SU-DHL-6 (cell line): ENCODE measurements at regions not wholly inside any gene's neighbourhood (a gene's known extent, or its start where the extent isn't known, plus 50 kb on each side); places are given as distances from the start of the nearest gene placed in this dataset.
"Not testable (repeated sequence)": the region's sequence is repeated elsewhere in the genome, so short reads cannot be mapped to it uniquely, and the experiment has no call there.

Source experiments
- H2AFZ ChIP-seq: fragments of 200-600 bp; sonication (generic); 2 replicates; pipeline ENCODE4 v1.6.1; 2014; ENCODE audit warnings: low read depth, mild to moderate bottlenecking, moderate library complexity, mixed read lengths, antibody characterized with exemption, low read length; ENCODE audit not compliant: severe bottlenecking
- H3F3A ChIP-seq: fragments of 200-600 bp; shearing (Covaris generic); 2 replicates; pipeline ENCODE4 v1.6.0; 2016; ENCODE audit warnings: antibody characterized with exemption, mild to moderate bottlenecking; ENCODE audit not compliant: insufficient read depth
- H3K27ac ChIP-seq: fragments of 200-600 bp; sonication (generic); 2 replicates; pipeline ENCODE4 v1.5.1; 2016; ENCODE audit warnings: low read depth, mild to moderate bottlenecking, low read length, moderate library complexity, mixed read lengths
- H3K27me3 ChIP-seq: fragments of 200-600 bp; sonication (generic), shearing (Covaris generic); 2 replicates; pipeline ENCODE4 v1.6.0; 2014; ENCODE audit warnings: mild to moderate bottlenecking, low read length
- H3K36me3 ChIP-seq: fragments of 200-600 bp; sonication (generic); 2 replicates; pipeline ENCODE4 v1.6.1; 2014; ENCODE audit warnings: mild to moderate bottlenecking, low read length, mixed read lengths
- H3K4me2 ChIP-seq: fragments of 300-600, 200-600 bp; shearing (Covaris generic), sonication (generic); 2 replicates; pipeline ENCODE4 v1.6.0; 2014; ENCODE audit warnings: low read length, low read depth, mild to moderate bottlenecking; ENCODE audit not compliant: poor library complexity, severe bottlenecking
- H3K4me3 ChIP-seq: fragments of 200-600 bp; sonication (generic); 2 replicates; pipeline ENCODE4 v1.5.1; 2014; ENCODE audit warnings: antibody characterized with exemption, low read length, mild to moderate bottlenecking, mixed read lengths; ENCODE audit not compliant: insufficient read depth, poor library complexity, severe bottlenecking
- H3K79me2 ChIP-seq: fragments of 200-600 bp; sonication (generic); 2 replicates; pipeline ENCODE4 v1.6.1; 2014; ENCODE audit warnings: mild to moderate bottlenecking, low read length, moderate library complexity; ENCODE audit not compliant: insufficient read depth
- H3K9ac ChIP-seq: fragments of 200-600 bp; sonication (generic); 2 replicates; pipeline ENCODE4 v1.7.0; 2014; ENCODE audit warnings: mild to moderate bottlenecking, low read length
- H3K9me2 ChIP-seq: fragments of 200-600 bp; sonication (generic); replicated peaks from 2 replicates; pipeline ENCODE4 v1.6.1; 2014; ENCODE audit warnings: low read length; ENCODE audit not compliant: insufficient read depth
- H3K9me3 ChIP-seq: fragments of 200-600 bp; sonication (generic); 2 replicates; pipeline ENCODE4 v1.6.1; 2014; ENCODE audit warnings: low read length, mixed read lengths; ENCODE audit not compliant: insufficient read depth
- H4K20me1 ChIP-seq: fragments of 200-600 bp; sonication (generic); 2 replicates; pipeline ENCODE4 v1.6.1; 2014; ENCODE audit warnings: low read depth, mild to moderate bottlenecking, antibody characterized with exemption, low read length, moderate library complexity, mixed read lengths
- EZH2phosphoT487 ChIP-seq: fragments of 200-600 bp; sonication (generic), shearing (Covaris generic); conservative IDR thresholded peaks from 2 replicates; pipeline ENCODE4 v1.6.1; 2018; ENCODE audit warnings: mild to moderate bottlenecking, antibody characterized with exemption, low read length, moderate library complexity, mixed read lengths
- TF ChIP-seq, protein P1 (sequence below): fragments of 200-600 bp; sonication (generic); IDR thresholded peaks from one replicate; pipeline ENCODE4 v1.5.1; 2017; ENCODE audit warnings: antibody characterized with exemption, mild to moderate bottlenecking, low read length, moderate library complexity; ENCODE audit not compliant: insufficient read depth, poor library complexity, severe bottlenecking

DNA sequence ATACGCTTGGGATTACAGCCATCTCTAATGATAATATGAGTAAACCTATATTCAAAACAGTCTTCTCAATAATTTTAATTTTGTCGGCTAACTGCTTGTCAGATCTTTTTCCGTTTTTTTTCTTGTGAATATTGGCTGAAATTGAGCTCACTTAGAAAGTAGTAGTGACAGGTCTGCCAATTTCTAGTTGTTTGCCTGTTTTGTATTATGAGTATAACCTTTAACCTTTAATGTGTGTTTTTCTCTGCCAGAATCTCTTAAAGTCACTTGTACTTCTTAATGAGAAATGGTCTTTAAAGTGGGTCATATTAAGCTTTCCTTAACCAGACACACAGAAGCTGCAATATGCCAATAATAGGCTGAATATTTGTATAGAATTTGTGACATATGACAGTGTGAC is 511.0 kb downstream of the CSNK1G3 start:
- TF ChIP-seq, protein P1, sequence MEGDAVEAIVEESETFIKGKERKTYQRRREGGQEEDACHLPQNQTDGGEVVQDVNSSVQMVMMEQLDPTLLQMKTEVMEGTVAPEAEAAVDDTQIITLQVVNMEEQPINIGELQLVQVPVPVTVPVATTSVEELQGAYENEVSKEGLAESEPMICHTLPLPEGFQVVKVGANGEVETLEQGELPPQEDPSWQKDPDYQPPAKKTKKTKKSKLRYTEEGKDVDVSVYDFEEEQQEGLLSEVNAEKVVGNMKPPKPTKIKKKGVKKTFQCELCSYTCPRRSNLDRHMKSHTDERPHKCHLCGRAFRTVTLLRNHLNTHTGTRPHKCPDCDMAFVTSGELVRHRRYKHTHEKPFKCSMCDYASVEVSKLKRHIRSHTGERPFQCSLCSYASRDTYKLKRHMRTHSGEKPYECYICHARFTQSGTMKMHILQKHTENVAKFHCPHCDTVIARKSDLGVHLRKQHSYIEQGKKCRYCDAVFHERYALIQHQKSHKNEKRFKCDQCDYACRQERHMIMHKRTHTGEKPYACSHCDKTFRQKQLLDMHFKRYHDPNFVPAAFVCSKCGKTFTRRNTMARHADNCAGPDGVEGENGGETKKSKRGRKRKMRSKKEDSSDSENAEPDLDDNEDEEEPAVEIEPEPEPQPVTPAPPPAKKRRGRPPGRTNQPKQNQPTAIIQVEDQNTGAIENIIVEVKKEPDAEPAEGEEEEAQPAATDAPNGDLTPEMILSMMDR, result no peak
- no peak for TF ChIP-seq EZH2phosphoT487
- Histone ChIP-seq H3K4me3 (no peak overlapping the region), H3K9ac (no peak overlapping the region)

DNA sequence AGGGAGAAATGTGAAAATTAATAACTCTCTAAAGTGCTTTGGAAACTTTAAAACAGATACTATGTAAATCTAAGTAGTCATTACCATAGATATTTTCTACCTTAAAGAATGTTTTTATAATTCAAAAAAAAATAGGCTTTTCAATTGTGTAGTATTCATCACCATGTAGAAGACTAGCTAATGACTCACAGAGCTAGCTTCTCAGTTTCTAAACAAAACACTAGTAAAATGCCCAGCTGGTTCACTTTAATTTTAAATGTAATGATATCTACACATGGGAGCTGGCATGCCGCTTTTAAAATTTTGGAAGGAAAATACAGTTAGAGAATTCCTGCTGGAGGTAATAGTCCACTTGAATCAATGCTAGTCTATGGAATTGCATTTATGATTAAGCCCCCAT is 509.8 kb downstream of the CSNK1G3 start:
- H4K20me1 ChIP-seq, result no peaks in the 10 kb centered on the region
- H3K4me3 ChIP-seq, result no peak overlapping the region
- H3K9me3 ChIP-seq, result no peaks in the 10 kb centered on the region
- H2AFZ ChIP-seq, result no peak overlapping the region
- no peaks in the 10 kb centered on the region for H3K79me2 ChIP-seq
- no peak overlapping the region for H3K27ac ChIP-seq
- no peaks in the 10 kb centered on the region for H3K9me2 ChIP-seq
- TF ChIP-seq, protein P1, result no peak
- no peaks in the 10 kb centered on the region for H3K27me3 ChIP-seq
- 0 out of 2 replicates have a peak, but pooled peaks cover 5% of the 10 kb centered on the region for H3K36me3 ChIP-seq
- no peak overlapping the region for H3K9ac ChIP-seq
- H3F3A ChIP-seq, result no peaks in the 10 kb centered on the region
- no peak overlapping the region for H3K4me2 ChIP-seq

More for the DNA sequence above, 511.0 kb downstream of the CSNK1G3 start:
- H3K27ac ChIP-seq, result no peak overlapping the region
- H4K20me1 ChIP-seq, result no peaks in the 10 kb centered on the region
- no peak overlapping the region for H2AFZ ChIP-seq
- H3K79me2 ChIP-seq, result no peaks in the 10 kb centered on the region
- H3K9me2 ChIP-seq, result no peaks in the 10 kb centered on the region
- no peak overlapping the region for H3K4me2 ChIP-seq
- no peaks in the 10 kb centered on the region for H3K27me3 ChIP-seq
- no peaks in the 10 kb centered on the region for H3F3A ChIP-seq
- no peaks in the 10 kb centered on the region for H3K9me3 ChIP-seq
- 0 out of 2 replicates have a peak, but pooled peaks cover 5% of the 10 kb centered on the region for H3K36me3 ChIP-seq

DNA sequence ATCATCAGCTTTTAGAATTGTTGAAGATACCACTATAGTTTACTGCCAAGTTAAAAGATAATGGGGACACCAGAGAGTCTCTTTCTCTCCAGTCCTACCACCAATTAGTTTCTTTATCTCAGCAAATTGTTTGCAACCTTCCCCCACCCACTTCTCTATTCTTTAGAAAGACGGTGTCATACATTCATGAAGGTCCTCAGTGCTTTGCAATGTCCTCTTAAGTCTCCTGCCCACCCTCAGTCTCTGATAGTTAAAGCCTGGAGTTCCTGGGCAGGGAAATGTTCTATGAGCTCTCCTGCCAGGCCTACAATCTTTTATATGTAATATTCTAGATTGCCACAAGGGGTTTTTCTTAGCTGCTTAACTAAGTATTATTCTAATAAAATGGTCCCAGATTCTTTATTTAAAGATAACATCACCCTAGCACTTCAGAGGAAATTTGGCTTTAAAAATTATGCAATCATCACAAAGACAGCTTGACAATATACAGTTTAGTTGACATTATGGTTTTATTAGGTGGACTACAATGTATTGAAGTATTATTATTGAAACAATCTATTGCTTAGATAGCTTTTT is 509.2 kb downstream of the CSNK1G3 start:
- H2AFZ ChIP-seq, result no peak overlapping the region
- H3K9me3 ChIP-seq, result no peaks in the 10 kb centered on the region
- TF ChIP-seq EZH2phosphoT487, result no peak
- TF ChIP-seq, protein P1, result no peak
- H3F3A ChIP-seq, result no peaks in the 10 kb centered on the region
- H3K4me3 ChIP-seq, result no peak overlapping the region
- no peak overlapping the region for H3K9ac ChIP-seq
- H3K4me2 ChIP-seq, result no peak overlapping the region
- H3K36me3 ChIP-seq, result 0 out of 2 replicates have a peak, but pooled peaks cover 5% of the 10 kb centered on the region
- H3K27ac ChIP-seq, result no peak overlapping the region
- H3K27me3 ChIP-seq, result no peaks in the 10 kb centered on the region
- no peaks in the 10 kb centered on the region for H3K9me2 ChIP-seq
- no peaks in the 10 kb centered on the region for H4K20me1 ChIP-seq
- H3K79me2 ChIP-seq, result no peaks in the 10 kb centered on the region

DNA sequence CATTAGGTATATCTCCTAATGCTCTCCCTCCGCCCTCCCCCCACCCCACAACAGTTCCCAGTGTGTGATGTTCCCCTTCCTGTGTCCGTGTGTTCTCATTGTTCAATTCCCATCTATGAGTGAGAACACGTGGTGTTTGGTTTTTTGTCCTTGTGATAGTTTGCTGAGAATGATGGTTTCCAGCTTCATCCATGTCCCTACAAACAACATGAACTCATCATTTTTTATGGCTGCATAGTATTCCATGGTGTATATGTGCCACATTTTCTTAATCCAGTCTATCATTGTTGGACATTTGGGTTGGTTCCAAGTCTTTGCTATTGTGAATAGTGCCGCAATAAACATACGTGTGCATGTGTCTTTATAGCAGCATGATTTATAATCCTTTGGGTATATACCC is 505.3 kb downstream of the CSNK1G3 start:
- not testable (repeated sequence) for H3K4me3 ChIP-seq, H3K36me3 ChIP-seq, H4K20me1 ChIP-seq, H3K9me2 ChIP-seq, H3K4me2 ChIP-seq, H2AFZ ChIP-seq, H3K9ac ChIP-seq, H3K27me3 ChIP-seq, H3F3A ChIP-seq, H3K9me3 ChIP-seq, H3K27ac ChIP-seq, H3K79me2 ChIP-seq
